ENCODE measurements at regions not wholly inside any gene's neighbourhood (a gene's known extent, or its start where the extent isn't known, plus 50 kb on each side); places are given as distances from the start of the nearest gene placed in this dataset.

DNA sequence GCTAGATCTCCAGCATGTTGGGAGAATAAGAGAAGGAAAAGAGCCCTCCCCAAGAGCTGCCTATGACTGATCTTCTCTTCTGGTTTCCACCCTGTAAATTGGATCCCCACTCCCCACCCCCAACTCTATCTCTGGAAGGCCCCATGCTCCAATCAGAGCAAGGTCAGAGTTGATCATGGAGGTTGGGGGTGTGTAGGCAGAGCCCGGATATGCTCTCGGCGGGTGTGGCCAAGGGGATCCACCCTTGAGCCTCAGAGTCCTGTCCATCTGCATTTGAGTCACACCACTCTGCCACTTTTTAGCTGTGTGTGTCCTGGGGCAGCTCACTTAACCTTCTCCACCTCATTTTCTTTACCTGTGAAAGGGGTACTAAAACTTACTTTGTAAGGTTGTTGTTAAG, 79.5 kb downstream of the NAV1 start:
- H3K27me3 Mint-ChIP-seq (ENCODE audit: low read depth): no peaks in the 10 kb centered on the region
- intact Hi-C loops (cut with micrococcal nuclease): no loop called here
- no peaks in the 10 kb centered on the region for H3K4me1 Mint-ChIP-seq (ENCODE audit: low read depth)
- H3K4me3 Mint-ChIP-seq: no peak overlapping the region
- no peaks in the 10 kb centered on the region for H3K36me3 Mint-ChIP-seq (ENCODE audit: low read depth)
- no peaks in the 10 kb centered on the region for H3K9me3 Mint-ChIP-seq
- CTCF ChIA-PET: interaction anchor here (1.2 kb wide), 1 partner anchor 166 kb away, joined by 3 read pairs; no protein-coding TSS in a partner anchor
- no peak overlapping the region for H3K27ac Mint-ChIP-seq
- DNase-seq: no peak

- CTCF ChIA-PET: no interaction called here
- no peak overlapping the region for H3K27ac Mint-ChIP-seq
- no peaks in the 10 kb centered on the region for H3K9me3 Mint-ChIP-seq
- no peaks in the 10 kb centered on the region for H3K27me3 Mint-ChIP-seq (ENCODE audit: low read depth)
- intact Hi-C loops (cut with micrococcal nuclease): no loop called here
- no peaks in the 10 kb centered on the region for H3K4me1 Mint-ChIP-seq (ENCODE audit: low read depth)
- no peak overlapping the region for H3K4me3 Mint-ChIP-seq
- no peak for DNase-seq
- no peaks in the 10 kb centered on the region for H3K36me3 Mint-ChIP-seq (ENCODE audit: low read depth)
Measured at GRCh38 chr1:201618905-201619304, 80.0 kb downstream of the NAV1 start.

GRCh38 chr1:201619513-201619912, 80.6 kb downstream of the NAV1 start:
- intact Hi-C loops (cut with micrococcal nuclease): no loop called here
- CTCF ChIA-PET: interaction anchor here (0.8 kb wide), 1 partner anchor 60 kb away, joined by 3 read pairs; no protein-coding TSS in a partner anchor
- Mint-ChIP-seq H3K36me3 (ENCODE audit: low read depth) (no peaks in the 10 kb centered on the region), H3K27ac (no peak overlapping the region), H3K4me1 (ENCODE audit: low read depth) (no peaks in the 10 kb centered on the region), H3K27me3 (ENCODE audit: low read depth) (no peaks in the 10 kb centered on the region), H3K4me3 (no peak overlapping the region), H3K9me3 (no peaks in the 10 kb centered on the region)
- DNase-seq: no peak

- Mint-ChIP-seq H3K9me3 (no peaks in the 10 kb centered on the region), H3K36me3 (ENCODE audit: low read depth) (no peaks in the 10 kb centered on the region), H3K4me3 (no peak overlapping the region), H3K27me3 (ENCODE audit: low read depth) (no peaks in the 10 kb centered on the region), H3K4me1 (ENCODE audit: low read depth) (no peaks in the 10 kb centered on the region), H3K27ac (no peak overlapping the region)
- intact Hi-C loops (cut with micrococcal nuclease): no loop called here
- CTCF ChIA-PET: no interaction called here
- DNase-seq: no peak
Measured at GRCh38 chr1:201622353-201622752, 83.4 kb downstream of the NAV1 start.

- H3K27ac Mint-ChIP-seq: no peak overlapping the region
- H3K4me3 Mint-ChIP-seq: no peak overlapping the region
- DNase-seq: no peak
- no peaks in the 10 kb centered on the region for H3K27me3 Mint-ChIP-seq (ENCODE audit: low read depth)
- intact Hi-C loops (cut with micrococcal nuclease): no loop called here
- CTCF ChIA-PET: no interaction called here
- no peaks in the 10 kb centered on the region for H3K4me1 Mint-ChIP-seq (ENCODE audit: low read depth)
- H3K9me3 Mint-ChIP-seq: no peaks in the 10 kb centered on the region
- H3K36me3 Mint-ChIP-seq (ENCODE audit: low read depth): no peaks in the 10 kb centered on the region
Measured at GRCh38 chr1:201622824-201623223, 83.9 kb downstream of the NAV1 start.

DNA sequence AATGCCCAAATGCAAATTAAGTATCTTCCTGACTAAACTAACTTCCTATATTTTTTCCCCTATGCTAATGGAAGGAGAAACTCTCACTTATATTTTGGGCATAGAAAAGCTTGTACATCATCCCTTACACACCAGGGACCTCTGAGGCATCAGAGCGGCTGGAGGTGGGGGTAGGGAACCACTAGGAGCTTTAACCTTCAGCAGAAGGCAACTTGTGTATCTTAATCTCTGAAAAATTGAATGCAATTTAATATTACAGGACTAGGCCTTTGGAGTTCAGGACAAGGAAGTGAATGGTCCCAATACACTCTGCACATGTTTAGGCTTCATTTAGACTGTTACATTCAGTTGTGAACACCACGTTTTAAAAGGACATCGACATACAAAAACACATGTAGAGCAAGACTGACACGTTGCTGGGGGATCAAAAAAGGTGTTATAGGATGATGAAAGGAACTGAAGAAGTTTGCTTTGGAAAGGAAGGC, 85.9 kb downstream of the NAV1 start:
- Mint-ChIP-seq H3K36me3 (ENCODE audit: low read depth) (no peaks in the 10 kb centered on the region), H3K4me3 (no peak overlapping the region), H3K4me1 (ENCODE audit: low read depth) (no peaks in the 10 kb centered on the region), H3K27ac (no peak overlapping the region), H3K27me3 (ENCODE audit: low read depth) (no peaks in the 10 kb centered on the region), H3K9me3 (no peaks in the 10 kb centered on the region)
- intact Hi-C loops (cut with micrococcal nuclease): no loop called here
- CTCF ChIA-PET: no interaction called here
- no peak for DNase-seq

DNA sequence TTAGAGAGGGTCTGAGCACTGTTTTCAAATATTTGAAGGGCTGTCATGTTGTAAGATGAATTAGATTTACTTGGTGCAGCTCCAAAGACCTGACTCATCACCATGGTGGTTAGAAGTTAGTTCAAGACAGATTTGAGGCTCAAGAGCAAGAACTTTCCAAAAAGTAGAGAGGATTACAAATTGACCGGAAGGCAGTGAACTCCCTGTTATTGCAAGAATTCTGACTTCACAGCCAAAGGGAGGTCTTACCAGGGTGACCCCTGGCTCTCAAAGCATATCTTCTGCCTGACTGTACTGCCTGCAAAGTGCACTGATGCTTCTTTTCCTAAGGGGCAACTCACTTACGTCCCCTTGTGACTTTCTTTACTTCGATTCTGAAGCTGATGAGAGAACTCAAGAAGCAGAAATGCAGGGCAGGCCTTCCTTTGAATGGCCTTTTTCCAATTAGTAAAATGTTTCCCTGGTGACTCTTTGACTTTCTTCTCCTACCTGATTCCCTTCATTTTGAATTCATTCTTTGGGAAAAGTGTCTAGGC, 86.4 kb downstream of the NAV1 start:
- Mint-ChIP-seq H3K4me3 (no peak overlapping the region), H3K4me1 (ENCODE audit: low read depth) (no peaks in the 10 kb centered on the region), H3K27me3 (ENCODE audit: low read depth) (no peaks in the 10 kb centered on the region), H3K36me3 (ENCODE audit: low read depth) (no peaks in the 10 kb centered on the region), H3K9me3 (no peaks in the 10 kb centered on the region), H3K27ac (no peak overlapping the region)
- CTCF ChIA-PET: no interaction called here
- DNase-seq: no peak
- intact Hi-C loops (cut with micrococcal nuclease): no loop called here

DNA sequence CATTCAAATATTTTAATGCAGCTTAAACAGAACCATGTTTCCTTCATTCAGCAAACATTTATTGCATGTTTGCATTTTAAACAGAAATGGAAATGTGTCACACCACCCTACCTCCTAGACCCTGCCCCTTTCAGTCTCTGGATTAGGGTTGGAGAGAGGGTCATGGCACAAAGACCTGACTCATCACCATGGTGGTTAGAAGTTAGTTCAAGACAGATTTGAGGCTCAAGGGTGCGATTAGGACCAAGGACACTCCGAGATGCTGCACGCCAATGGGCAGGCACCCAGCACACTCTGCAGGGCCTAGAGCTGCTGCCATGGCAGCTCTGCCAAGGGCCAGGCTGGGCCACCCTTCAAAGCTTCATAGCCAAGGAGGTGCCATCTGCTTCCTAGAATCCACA, 86.9 kb downstream of the NAV1 start:
- CTCF ChIA-PET: no interaction called here
- Mint-ChIP-seq H3K27ac (no peak overlapping the region), H3K4me1 (ENCODE audit: low read depth) (no peaks in the 10 kb centered on the region), H3K9me3 (no peaks in the 10 kb centered on the region), H3K4me3 (no peak overlapping the region), H3K27me3 (ENCODE audit: low read depth) (no peaks in the 10 kb centered on the region), H3K36me3 (ENCODE audit: low read depth) (no peaks in the 10 kb centered on the region)
- intact Hi-C loops (cut with micrococcal nuclease): no loop called here
- no peak for DNase-seq

DNA sequence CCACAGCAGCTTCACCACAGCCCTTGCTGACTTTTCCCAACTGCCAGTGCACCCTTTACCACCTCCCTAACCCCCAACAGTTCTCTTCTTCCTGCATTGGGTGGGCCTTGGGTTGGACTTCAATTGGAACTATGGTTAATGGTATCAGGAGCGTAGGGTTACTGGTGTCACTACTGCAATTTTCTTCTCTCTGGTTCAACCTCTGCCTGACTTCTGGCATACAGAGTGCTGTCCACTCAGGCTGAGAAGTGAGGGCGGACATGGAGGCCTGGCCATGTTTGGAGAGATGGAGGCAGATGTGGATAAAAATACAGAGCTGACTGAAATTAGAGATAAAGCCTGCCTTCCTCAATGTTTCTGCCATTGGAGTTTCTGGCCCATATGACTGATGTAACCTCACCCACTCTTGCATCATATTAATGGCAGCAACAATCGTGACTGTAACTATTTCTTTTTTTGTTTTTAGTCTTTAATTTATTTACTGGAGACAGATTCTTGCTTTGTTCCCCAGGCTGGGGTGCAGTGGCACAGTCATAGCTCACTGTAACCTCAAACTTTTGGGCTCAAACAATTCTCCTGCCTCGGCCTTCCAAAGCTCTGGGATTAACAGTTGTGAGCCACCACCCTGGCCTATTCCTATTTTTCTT, 87.8 kb downstream of the NAV1 start:
- DNase-seq: no peak
- CTCF ChIA-PET: no interaction called here
- peak overlapping the region; percentile 31 for H3K27ac Mint-ChIP-seq
- H3K4me3 Mint-ChIP-seq: no peak overlapping the region
- H3K36me3 Mint-ChIP-seq (ENCODE audit: low read depth): no peaks in the 10 kb centered on the region
- H3K27me3 Mint-ChIP-seq (ENCODE audit: low read depth): no peaks in the 10 kb centered on the region
- H3K4me1 Mint-ChIP-seq (ENCODE audit: low read depth): no peaks in the 10 kb centered on the region
- intact Hi-C loops (cut with micrococcal nuclease): no loop called here
- no peaks in the 10 kb centered on the region for H3K9me3 Mint-ChIP-seq

DNA sequence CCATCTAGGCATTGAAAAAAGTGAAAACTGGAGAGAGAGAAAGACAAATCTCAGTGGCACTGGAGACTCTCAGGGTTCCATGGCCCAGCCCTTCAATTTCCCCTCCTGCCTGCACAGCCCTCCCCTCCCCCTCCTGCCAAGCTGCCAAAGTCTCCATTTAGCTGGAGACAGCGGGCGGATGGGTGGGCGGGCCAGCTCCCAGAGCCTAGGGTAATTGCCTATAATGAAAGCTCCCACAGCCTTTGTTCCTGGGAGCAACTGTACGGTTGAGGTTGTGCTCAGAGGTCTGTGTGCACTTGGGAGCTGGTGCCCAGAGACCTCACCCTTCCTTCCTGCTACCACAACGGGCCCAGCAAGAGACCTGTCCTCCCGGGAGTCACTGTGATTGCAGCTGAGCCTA, 89.6 kb downstream of the NAV1 start:
- intact Hi-C loops (cut with micrococcal nuclease): no loop called here
- no peak overlapping the region for H3K27ac Mint-ChIP-seq

GRCh38 chr1:201630582-201630981, 91.7 kb downstream of the NAV1 start:
- no peak for DNase-seq
- no peaks in the 10 kb centered on the region for H3K27me3 Mint-ChIP-seq (ENCODE audit: low read depth)
- CTCF ChIA-PET: no interaction called here

More for the DNA sequence above, 89.6 kb downstream of the NAV1 start:
- no peak for DNase-seq
- Mint-ChIP-seq H3K27me3 (ENCODE audit: low read depth) (no peaks in the 10 kb centered on the region), H3K9me3 (no peaks in the 10 kb centered on the region), H3K36me3 (ENCODE audit: low read depth) (no peaks in the 10 kb centered on the region), H3K4me3 (no peak overlapping the region), H3K4me1 (ENCODE audit: low read depth) (no peaks in the 10 kb centered on the region)
- CTCF ChIA-PET: interaction anchor here (1.0 kb wide), 1 partner anchor 75 kb away, joined by 3 read pairs; no protein-coding TSS in a partner anchor

DNA sequence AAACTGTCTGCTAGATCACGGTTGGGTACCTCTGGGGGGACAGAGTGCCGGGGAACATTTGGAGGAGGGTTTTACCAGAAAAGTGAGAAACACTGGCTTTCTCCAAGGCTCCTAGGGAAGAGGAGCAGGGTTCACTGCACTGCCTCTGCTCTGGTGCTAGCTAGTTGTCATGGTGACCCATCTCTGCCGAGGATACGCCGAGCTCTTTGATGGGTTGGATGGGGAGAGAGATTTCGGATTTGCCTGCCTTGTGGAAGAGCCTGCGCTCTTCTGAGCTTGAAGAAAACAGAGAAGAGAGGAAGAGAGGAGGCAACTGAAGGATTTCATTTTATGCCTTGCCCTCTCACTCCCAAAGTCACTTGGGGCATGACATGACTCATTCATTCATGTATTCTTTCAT, 92.1 kb downstream of the NAV1 start:
- intact Hi-C loops (cut with micrococcal nuclease): no loop called here
- no peak for DNase-seq
- Mint-ChIP-seq H3K36me3 (ENCODE audit: low read depth) (no peaks in the 10 kb centered on the region), H3K27me3 (ENCODE audit: low read depth) (no peaks in the 10 kb centered on the region), H3K4me3 (no peak overlapping the region), H3K9me3 (no peaks in the 10 kb centered on the region), H3K27ac (no peak overlapping the region), H3K4me1 (ENCODE audit: low read depth) (no peaks in the 10 kb centered on the region)
- CTCF ChIA-PET: interaction anchor here (0.6 kb wide), 1 partner anchor 131 kb away, joined by 4 read pairs; no protein-coding TSS in a partner anchor

More at GRCh38 chr1:201630582-201630981, 91.7 kb downstream of the NAV1 start:
- no peaks in the 10 kb centered on the region for H3K9me3 Mint-ChIP-seq
- H3K4me1 Mint-ChIP-seq (ENCODE audit: low read depth): no peaks in the 10 kb centered on the region
- no peaks in the 10 kb centered on the region for H3K36me3 Mint-ChIP-seq (ENCODE audit: low read depth)
- intact Hi-C loops (cut with micrococcal nuclease): no loop called here
- H3K4me3 Mint-ChIP-seq: no peak overlapping the region
- H3K27ac Mint-ChIP-seq: no peak overlapping the region

DNA sequence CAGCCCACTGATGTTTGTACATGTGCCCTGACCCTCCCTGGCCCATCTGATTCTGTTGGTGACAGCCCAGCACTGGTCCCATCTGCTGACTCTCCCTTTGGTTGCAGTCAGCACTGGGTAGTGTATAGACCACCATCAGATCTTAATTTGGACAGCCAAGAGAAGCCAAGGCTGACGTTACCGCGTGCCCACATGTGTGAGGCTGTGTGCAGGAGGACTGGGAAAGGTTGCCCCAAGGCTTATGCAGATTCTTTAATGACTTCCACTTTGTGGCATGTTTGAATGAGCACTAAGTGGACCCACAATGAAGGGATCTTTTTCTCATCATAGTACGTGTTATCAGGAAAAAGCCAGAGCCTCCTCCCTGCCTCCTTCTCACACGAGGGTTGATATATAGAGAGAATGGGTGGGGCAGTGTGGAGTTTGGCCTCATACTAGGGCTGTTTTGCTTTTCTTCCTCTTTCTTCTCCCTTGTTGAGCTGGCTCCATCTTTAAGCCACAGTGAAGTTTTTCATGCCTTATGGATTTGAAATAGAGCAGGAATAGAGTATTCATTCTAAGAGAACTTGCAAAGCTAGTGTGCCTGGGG, 93.5 kb downstream of the NAV1 start:
- H3K9me3 Mint-ChIP-seq: no peaks in the 10 kb centered on the region
- no peak overlapping the region for H3K4me3 Mint-ChIP-seq
- no peak overlapping the region for H3K27ac Mint-ChIP-seq
- no peaks in the 10 kb centered on the region for H3K4me1 Mint-ChIP-seq (ENCODE audit: low read depth)
- no peaks in the 10 kb centered on the region for H3K36me3 Mint-ChIP-seq (ENCODE audit: low read depth)
- CTCF ChIA-PET: no interaction called here
- intact Hi-C loops (cut with micrococcal nuclease): no loop called here
- no peak for DNase-seq
- no peaks in the 10 kb centered on the region for H3K27me3 Mint-ChIP-seq (ENCODE audit: low read depth)
